LHCN-M2 (cell line): ENCODE measurements at regions not wholly inside any gene's neighbourhood (a gene's known extent, or its start where the extent isn't known, plus 50 kb on each side); places are given as distances from the start of the nearest gene placed in this dataset.
"Not testable (repeated sequence)": the region's sequence is repeated elsewhere in the genome, so short reads cannot be mapped to it uniquely, and the experiment has no call there.

Source experiments
- DNase-seq: peaks from one replicate; pipeline ENCODE4 v3.0.0-alpha.2; 2012; ENCODE audit warnings: low read depth

DNA sequence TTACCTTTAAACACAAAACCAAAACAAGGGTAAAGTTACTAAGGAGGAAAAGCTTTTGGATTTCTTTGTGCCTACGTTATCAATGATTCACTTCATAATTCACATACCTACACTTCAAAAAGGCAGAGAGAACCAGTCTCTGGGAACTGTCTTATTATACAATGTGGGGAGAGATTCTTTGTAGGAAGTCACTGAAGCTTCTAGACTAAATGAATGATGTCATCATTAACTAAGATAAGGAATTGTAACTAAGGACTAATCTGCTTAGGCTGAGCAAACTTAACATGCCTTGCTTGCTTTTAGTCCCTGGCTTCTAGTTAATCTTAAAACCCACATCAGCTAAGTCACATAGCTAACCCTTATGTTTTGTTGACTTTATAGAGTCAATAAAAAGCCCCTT lies 771.2 kb downstream of the NXPH1 start:
- DNase-seq: no peak

DNA sequence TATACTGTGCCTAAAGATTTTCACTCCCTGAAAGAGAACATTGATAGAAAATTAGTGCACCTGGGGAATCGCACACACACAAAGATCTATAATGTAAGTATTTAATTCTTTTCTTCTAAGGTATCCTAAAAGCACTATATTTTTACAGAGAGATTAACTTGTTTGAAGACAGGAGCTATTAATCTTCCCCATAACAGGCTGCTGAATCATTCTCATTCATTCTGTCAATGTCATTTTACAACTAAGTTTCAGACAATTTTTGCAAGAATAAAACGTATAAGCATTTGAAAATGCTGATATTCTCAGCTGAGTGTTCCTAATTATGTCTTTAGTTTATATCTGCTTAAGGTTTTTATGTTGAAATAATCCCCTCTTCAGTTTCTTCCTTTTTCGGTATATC lies 776.7 kb downstream of the NXPH1 start:
- DNase-seq: no peak

- no peak for DNase-seq
These were observed 783.8 kb downstream of the NXPH1 start for GRCh38 chr7:9217204-9217603.

- no peak for DNase-seq
These were observed 793.1 kb downstream of the NXPH1 start for GRCh38 chr7:9226500-9226899.

DNA sequence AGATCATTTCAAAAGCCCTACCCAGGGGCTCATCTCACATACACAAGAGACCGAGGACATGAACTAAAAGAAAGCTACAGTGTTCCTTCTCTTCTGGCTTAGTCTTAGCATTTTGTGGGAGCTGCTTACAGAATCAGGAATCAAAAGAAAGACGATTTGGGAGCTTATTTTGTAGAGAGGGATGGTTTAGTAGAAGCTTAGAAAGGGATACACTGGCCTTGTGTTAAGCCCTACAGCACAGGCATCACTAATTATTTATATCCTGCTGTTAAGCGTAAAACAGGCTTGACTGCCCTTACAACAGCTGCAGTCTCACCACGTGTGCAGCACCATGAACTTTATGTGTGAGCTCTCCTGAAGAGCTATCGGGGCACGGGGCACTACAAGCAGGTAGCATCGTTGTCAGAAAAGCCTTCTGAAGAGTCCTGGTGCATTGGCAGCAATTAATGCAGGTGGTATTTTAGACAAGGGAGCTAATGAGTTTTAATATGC lies 798.3 kb downstream of the NXPH1 start:
- no peak for DNase-seq

GRCh38 chr7:9240001-9240400 lies 806.6 kb downstream of the NXPH1 start:
- DNase-seq: no peak

DNA sequence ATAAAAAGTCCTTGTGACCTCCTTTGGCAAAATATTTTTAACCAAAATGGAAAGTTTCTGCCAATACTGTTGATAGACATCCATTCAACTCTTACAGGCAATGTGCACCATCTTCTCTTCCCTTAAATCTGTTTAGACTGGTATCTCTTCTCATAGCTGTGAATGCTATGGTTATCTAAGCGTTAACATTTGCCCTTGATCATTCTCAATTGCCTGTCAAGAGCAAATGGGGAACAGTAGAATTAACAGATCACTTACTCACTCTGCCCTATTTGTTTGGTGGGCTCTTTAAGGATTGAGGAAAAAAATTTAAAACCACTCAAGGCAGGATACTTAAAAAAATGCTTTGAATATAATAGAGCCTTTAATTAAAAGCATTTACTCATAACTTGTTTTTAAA lies 808.4 kb downstream of the NXPH1 start:
- DNase-seq: no peak

GRCh38 chr7:9242636-9243035 lies 809.2 kb downstream of the NXPH1 start:
- no peak for DNase-seq

GRCh38 chr7:9250876-9251275 lies 817.5 kb downstream of the NXPH1 start:
- DNase-seq: no peak

GRCh38 chr7:9264395-9264794 lies 831.0 kb downstream of the NXPH1 start:
- no peak for DNase-seq

DNA sequence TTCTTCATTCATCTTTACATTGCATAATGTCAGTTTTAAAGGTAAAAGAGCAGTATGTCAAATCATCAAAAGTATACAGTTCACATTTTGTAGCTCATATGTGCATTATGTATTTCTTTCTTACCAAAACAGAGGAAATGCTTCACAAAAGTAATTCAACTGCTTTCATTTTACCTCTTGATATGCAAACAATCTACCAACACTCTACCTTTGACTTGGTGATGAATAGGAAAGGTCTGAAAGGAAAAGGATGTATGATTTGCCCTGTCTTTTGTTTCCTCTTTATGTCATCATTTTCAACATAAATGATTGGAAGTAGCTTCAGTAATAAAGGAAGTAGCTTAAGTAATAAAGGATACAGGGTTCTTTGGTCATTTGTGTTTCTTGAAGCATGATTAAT lies 846.7 kb downstream of the NXPH1 start:
- no peak for DNase-seq

- no peak for DNase-seq
These were observed 849.8 kb downstream of the NXPH1 start for GRCh38 chr7:9283246-9283645.

DNA sequence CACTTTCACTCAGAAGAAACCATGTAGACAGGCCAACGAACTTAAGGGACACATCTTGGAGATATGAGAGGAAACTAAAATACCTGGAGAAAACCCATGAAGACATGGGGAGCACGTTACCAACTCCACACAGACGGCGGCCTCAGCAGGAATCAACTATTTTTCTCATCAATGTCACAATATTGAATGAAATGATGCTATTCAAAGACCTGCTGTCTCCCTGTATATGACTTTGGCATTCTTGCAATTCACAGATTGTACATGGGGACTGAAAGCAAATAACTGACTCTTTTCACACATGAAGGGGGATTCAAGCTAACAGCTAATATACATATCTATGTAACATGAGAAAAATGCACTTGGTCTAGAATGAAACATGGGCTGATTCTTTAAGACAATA lies 869.0 kb downstream of the NXPH1 start:
- DNase-seq: no peak

DNA sequence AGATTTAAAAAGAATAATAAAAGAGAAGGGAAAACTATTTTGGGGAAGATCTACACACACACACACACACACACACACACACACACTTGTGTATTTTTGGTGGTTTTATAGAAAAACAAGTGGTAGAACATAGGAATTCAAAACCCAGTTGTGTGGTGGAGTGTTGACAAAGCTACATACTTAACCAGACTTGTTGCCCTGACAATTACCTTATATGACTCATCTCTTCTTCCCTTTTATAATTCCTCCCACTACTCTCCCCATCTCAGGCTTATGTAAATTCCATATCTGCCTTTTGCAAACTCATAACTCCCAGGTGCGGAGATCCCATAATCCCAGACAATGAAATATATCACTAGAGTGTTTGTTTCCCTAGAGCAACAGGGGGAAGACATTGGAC lies 873.7 kb downstream of the NXPH1 start:
- no peak for DNase-seq

- DNase-seq: no peak
These were observed 891.1 kb downstream of the NXPH1 start for GRCh38 chr7:9324513-9324912.

GRCh38 chr7:9328296-9328695 lies 894.9 kb downstream of the NXPH1 start:
- DNase-seq: no peak

DNA sequence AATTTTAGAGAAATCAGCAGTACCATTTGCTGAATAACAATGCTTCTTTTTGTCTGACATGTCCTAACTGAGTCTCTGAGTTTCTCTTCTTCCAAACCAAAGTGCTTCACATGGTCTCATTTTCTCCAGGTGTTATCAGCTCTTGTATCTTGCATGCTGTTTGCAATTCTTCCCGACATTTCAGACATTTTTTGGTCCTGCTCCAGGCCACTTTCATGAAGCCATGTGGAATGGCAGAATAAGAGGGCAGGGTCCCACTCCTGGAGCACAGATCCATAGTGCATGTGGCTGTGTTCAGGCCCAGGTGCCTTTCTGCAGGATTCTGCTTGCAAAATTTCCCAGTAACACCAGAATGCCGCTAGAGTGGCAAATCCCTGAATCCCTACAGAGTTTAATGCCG lies 916.2 kb downstream of the NXPH1 start:
- DNase-seq: no peak

DNA sequence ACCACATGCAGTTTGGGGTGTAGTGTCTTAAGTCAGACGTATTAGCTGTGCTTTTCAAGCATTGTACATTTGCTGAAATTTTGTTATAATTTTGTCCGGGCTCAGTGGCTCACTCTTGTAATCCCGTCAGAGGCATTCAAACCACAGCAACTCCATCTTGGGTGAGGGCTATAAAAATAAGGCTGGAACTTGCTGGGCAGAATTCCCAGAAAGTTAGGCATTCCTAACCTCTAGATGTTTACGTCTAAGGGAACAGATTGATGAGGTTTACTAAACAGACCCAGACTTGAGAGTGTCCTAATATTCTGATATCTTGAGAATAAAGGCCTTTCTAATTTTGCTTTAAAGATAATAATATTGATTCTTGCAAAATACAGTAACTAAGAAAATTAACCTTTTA lies 957.8 kb downstream of the NXPH1 start:
- no peak for DNase-seq

- no peak for DNase-seq
These were observed 958.6 kb downstream of the NXPH1 start for GRCh38 chr7:9391984-9392383.

DNA sequence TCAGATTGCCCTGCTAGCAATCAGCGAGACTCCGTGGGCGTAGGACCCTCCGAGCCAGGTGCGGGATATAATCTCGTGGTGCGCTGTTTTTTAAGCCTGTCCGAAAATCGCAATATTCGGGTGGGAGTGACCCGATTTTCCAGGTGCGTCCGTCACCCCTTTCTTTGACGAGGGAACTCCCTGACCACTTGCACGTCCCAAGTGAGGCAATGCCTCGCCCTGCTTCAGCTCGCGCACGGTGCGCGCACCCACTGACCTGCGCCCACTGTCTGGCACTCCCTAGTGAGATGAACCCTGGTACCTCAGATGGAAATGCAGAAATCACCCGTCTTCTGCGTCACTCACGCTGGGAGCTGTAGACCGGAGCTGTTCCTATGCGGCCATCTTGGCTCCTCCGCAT lies 971.0 kb downstream of the NXPH1 start:
- not testable (repeated sequence) for DNase-seq

DNA sequence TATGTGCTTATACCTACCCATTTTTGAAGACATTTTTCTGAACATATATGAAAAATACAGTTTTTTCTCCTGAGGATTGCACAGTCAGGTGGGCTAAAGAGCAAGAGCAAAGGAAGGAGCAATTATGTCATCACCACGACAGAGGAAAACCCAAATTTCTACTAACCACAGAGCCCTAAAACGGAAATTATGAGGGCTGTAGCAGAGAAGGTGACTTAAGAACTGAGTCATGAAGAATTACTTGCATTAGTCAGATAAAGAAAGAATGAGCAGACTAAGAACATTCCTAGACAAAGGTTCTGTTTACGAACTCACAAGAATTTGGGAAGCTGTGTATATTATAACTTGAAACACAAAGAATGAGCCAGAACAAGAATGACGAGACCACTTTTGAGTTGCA lies 974.4 kb downstream of the NXPH1 start:
- no peak for DNase-seq

DNA sequence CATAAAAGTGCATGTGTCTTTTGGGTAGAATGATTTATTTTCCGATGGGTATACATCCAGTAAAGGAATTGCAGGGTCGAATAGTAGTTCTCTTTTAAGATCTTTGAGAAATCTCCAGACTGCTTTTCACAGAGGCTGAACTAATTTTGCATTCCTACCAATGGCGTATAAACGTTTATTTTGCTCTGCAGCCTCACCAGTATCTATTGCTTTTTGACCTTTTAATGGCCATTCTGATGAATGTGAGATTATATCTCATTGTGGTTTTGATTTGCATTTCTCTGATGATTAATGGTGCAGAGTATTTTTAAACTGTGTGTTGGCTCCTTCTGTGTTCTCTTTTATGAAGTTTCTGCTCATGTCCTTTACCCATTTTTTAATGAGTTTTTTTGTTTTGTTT lies 1020.1 kb downstream of the NXPH1 start:
- DNase-seq: no peak

GRCh38 chr7:9488555-9488954 lies 1055.1 kb downstream of the NXPH1 start:
- DNase-seq: peak; percentile 72

GRCh38 chr7:9498303-9498702 lies 1064.9 kb downstream of the NXPH1 start:
- no peak for DNase-seq

DNA sequence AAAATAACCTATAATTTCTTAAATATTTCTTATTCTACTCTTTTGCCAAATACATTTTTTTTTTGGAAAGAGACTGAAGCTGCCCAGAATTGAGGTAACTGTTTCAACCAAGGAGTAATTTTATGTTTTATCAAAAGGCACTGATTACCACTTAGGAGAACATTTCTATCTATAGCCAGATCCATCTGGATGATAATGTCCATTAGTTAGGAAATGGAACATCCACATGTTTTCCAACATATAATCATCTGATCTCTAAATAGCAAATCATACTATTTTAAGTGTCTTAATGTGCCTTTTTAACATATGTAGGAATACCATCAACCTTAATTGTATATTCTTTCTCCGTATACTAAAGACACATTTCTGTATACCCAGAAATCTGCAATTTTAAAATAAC lies 1068.9 kb downstream of the NXPH1 start:
- no peak for DNase-seq
